ENCODE measurements at regions not wholly inside any gene's neighbourhood (a gene's known extent, or its start where the extent isn't known, plus 50 kb on each side); places are given as distances from the start of the nearest gene placed in this dataset.

DNA sequence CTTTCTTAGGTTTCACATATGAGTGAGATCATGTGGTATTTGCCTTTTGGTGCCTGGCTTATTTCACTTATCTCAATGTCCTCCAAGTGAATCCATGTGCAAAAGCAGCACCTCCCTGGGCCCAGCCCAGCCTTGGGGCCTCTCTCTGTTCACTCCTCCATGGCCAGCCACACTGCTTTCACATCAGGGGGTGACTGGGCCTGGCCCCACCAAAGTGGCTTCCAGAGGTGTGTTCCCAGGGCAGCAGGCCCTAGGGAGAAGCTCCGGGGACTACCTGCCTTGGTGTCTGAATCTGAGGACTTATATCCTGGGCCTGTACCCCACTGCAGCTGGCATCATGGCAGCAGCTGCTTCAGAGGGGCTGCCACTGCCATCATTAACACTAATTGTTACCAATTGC, 829.9 kb upstream of the SLITRK5 start:
- TF ChIP-seq, protein P1, sequence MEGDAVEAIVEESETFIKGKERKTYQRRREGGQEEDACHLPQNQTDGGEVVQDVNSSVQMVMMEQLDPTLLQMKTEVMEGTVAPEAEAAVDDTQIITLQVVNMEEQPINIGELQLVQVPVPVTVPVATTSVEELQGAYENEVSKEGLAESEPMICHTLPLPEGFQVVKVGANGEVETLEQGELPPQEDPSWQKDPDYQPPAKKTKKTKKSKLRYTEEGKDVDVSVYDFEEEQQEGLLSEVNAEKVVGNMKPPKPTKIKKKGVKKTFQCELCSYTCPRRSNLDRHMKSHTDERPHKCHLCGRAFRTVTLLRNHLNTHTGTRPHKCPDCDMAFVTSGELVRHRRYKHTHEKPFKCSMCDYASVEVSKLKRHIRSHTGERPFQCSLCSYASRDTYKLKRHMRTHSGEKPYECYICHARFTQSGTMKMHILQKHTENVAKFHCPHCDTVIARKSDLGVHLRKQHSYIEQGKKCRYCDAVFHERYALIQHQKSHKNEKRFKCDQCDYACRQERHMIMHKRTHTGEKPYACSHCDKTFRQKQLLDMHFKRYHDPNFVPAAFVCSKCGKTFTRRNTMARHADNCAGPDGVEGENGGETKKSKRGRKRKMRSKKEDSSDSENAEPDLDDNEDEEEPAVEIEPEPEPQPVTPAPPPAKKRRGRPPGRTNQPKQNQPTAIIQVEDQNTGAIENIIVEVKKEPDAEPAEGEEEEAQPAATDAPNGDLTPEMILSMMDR (conservative IDR thresholded peaks at IDR 0.05): no peak
- no peak for TF ChIP-seq ZFX (IDR thresholded peaks at IDR 0.05)
